ENCODE measurements at regions not wholly inside any gene's neighbourhood (a gene's known extent, or its start where the extent isn't known, plus 50 kb on each side); places are given as distances from the start of the nearest gene placed in this dataset.
"Not testable (repeated sequence)": the region's sequence is repeated elsewhere in the genome, so short reads cannot be mapped to it uniquely, and the experiment has no call there.

GRCh38 chr16:29221281-29221955, 185.1 kb downstream of the NPIPB11 start:
- TF ChIP-seq POLR2A, EP300 (IDR thresholded peaks at IDR 0.05): not testable (repeated sequence)
- TF ChIP-seq, protein P1, sequence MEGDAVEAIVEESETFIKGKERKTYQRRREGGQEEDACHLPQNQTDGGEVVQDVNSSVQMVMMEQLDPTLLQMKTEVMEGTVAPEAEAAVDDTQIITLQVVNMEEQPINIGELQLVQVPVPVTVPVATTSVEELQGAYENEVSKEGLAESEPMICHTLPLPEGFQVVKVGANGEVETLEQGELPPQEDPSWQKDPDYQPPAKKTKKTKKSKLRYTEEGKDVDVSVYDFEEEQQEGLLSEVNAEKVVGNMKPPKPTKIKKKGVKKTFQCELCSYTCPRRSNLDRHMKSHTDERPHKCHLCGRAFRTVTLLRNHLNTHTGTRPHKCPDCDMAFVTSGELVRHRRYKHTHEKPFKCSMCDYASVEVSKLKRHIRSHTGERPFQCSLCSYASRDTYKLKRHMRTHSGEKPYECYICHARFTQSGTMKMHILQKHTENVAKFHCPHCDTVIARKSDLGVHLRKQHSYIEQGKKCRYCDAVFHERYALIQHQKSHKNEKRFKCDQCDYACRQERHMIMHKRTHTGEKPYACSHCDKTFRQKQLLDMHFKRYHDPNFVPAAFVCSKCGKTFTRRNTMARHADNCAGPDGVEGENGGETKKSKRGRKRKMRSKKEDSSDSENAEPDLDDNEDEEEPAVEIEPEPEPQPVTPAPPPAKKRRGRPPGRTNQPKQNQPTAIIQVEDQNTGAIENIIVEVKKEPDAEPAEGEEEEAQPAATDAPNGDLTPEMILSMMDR (IDR thresholded peaks at IDR 0.05) = not testable (repeated sequence)
